ENCODE measurements at regions not wholly inside any gene's neighbourhood (a gene's known extent, or its start where the extent isn't known, plus 50 kb on each side); places are given as distances from the start of the nearest gene placed in this dataset.

- TF ChIP-seq CTCF (IDR thresholded peaks at IDR 0.05; ENCODE audit: insufficient read depth, low read length, poor library complexity, severe bottlenecking) (no peak), EZH2phosphoT487 (conservative IDR thresholded peaks at IDR 0.05; ENCODE audit: low read length) (no peak)
Measured at GRCh38 chr16:79867425-79867997, 267.0 kb upstream of the MAF start.

Measured in SU-DHL-6 (cell line).